ENCODE measurements at regions not wholly inside any gene's neighbourhood (a gene's known extent, or its start where the extent isn't known, plus 50 kb on each side); places are given as distances from the start of the nearest gene placed in this dataset.

GRCh38 chr20:11044561-11044960 is 370.8 kb upstream of the JAG1 start:
- no peak for TF ChIP-seq CTCF (IDR thresholded peaks at IDR 0.05; ENCODE audit: low read depth, low read length)
- DNase-seq (ENCODE audit: extremely low read depth, low read depth), result no peak

GRCh38 chr20:11045412-11046175 is 371.8 kb upstream of the JAG1 start:
- TF ChIP-seq CTCF (IDR thresholded peaks at IDR 0.05; ENCODE audit: low read depth, low read length), result no peak
- no peak for DNase-seq (ENCODE audit: extremely low read depth, low read depth)

- TF ChIP-seq CTCF (IDR thresholded peaks at IDR 0.05; ENCODE audit: low read depth, low read length), result no peak
- DNase-seq (ENCODE audit: extremely low read depth, low read depth), result no peak
Measured at GRCh38 chr20:11047559-11047958, 373.8 kb upstream of the JAG1 start.

GRCh38 chr20:11048739-11049138 is 374.9 kb upstream of the JAG1 start:
- no peak for DNase-seq (ENCODE audit: extremely low read depth, low read depth)
- no peak for TF ChIP-seq CTCF (IDR thresholded peaks at IDR 0.05; ENCODE audit: low read depth, low read length)

GRCh38 chr20:11050350-11050749 is 376.6 kb upstream of the JAG1 start:
- DNase-seq (ENCODE audit: extremely low read depth, low read depth), result no peak
- TF ChIP-seq CTCF (IDR thresholded peaks at IDR 0.05; ENCODE audit: low read depth, low read length), result no peak

GRCh38 chr20:11051136-11051535 is 377.3 kb upstream of the JAG1 start:
- DNase-seq (ENCODE audit: extremely low read depth, low read depth), result no peak
- no peak for TF ChIP-seq CTCF (IDR thresholded peaks at IDR 0.05; ENCODE audit: low read depth, low read length)

- no peak for TF ChIP-seq CTCF (IDR thresholded peaks at IDR 0.05; ENCODE audit: low read depth, low read length)
- no peak for DNase-seq (ENCODE audit: extremely low read depth, low read depth)
Measured at GRCh38 chr20:11053310-11053709, 379.5 kb upstream of the JAG1 start.
